Panc1 (cell line): ENCODE measurements at regions not wholly inside any gene's neighbourhood (a gene's known extent, or its start where the extent isn't known, plus 50 kb on each side); places are given as distances from the start of the nearest gene placed in this dataset.

ENCODE experiments used
- SIN3A ChIP-seq: IDR thresholded peaks from 2 replicates; pipeline ENCODE4 v1.6.1; 2012; ENCODE audit warnings: low read depth, mild to moderate bottlenecking, low read length, moderate library complexity, borderline replicate concordance; ENCODE audit not compliant: insufficient read depth
- TF ChIP-seq, protein P1 (sequence below): fragments of 450-650 bp; IDR thresholded peaks from 2 replicates; pipeline ENCODE4 v1.5.1; 2017; ENCODE audit warnings: mild to moderate bottlenecking
- TF ChIP-seq, protein P2 (sequence below), 2 experiments: IDR thresholded peaks; 2 replicates each; pipeline ENCODE4 v1.6.1; 2011 to 2012; ENCODE audit warnings: low read depth in 2 of 2, control low read depth in 1 of 2, low read length in 1 of 2, mild to moderate bottlenecking in 1 of 2, moderate library complexity in 1 of 2; ENCODE audit not compliant: insufficient read depth in 1 of 2

- TF ChIP-seq, protein P1, sequence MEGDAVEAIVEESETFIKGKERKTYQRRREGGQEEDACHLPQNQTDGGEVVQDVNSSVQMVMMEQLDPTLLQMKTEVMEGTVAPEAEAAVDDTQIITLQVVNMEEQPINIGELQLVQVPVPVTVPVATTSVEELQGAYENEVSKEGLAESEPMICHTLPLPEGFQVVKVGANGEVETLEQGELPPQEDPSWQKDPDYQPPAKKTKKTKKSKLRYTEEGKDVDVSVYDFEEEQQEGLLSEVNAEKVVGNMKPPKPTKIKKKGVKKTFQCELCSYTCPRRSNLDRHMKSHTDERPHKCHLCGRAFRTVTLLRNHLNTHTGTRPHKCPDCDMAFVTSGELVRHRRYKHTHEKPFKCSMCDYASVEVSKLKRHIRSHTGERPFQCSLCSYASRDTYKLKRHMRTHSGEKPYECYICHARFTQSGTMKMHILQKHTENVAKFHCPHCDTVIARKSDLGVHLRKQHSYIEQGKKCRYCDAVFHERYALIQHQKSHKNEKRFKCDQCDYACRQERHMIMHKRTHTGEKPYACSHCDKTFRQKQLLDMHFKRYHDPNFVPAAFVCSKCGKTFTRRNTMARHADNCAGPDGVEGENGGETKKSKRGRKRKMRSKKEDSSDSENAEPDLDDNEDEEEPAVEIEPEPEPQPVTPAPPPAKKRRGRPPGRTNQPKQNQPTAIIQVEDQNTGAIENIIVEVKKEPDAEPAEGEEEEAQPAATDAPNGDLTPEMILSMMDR: no peak
- TF ChIP-seq SIN3A: no peak
- TF ChIP-seq, protein P2, sequence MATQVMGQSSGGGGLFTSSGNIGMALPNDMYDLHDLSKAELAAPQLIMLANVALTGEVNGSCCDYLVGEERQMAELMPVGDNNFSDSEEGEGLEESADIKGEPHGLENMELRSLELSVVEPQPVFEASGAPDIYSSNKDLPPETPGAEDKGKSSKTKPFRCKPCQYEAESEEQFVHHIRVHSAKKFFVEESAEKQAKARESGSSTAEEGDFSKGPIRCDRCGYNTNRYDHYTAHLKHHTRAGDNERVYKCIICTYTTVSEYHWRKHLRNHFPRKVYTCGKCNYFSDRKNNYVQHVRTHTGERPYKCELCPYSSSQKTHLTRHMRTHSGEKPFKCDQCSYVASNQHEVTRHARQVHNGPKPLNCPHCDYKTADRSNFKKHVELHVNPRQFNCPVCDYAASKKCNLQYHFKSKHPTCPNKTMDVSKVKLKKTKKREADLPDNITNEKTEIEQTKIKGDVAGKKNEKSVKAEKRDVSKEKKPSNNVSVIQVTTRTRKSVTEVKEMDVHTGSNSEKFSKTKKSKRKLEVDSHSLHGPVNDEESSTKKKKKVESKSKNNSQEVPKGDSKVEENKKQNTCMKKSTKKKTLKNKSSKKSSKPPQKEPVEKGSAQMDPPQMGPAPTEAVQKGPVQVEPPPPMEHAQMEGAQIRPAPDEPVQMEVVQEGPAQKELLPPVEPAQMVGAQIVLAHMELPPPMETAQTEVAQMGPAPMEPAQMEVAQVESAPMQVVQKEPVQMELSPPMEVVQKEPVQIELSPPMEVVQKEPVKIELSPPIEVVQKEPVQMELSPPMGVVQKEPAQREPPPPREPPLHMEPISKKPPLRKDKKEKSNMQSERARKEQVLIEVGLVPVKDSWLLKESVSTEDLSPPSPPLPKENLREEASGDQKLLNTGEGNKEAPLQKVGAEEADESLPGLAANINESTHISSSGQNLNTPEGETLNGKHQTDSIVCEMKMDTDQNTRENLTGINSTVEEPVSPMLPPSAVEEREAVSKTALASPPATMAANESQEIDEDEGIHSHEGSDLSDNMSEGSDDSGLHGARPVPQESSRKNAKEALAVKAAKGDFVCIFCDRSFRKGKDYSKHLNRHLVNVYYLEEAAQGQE (IDR thresholded peaks at IDR 0.05; ENCODE audit: insufficient read depth in 1 of 2, low read depth in 2 of 2, low read length in 1 of 2): no peak
Observed at GRCh38 chr13:34752283-34752960, 189.6 kb upstream of the NBEA start.
